H9 (cell line): ENCODE measurements at regions not wholly inside any gene's neighbourhood (a gene's known extent, or its start where the extent isn't known, plus 50 kb on each side); places are given as distances from the start of the nearest gene placed in this dataset.

Source experiments
- DNase-seq: peaks from one replicate; pipeline ENCODE4 v3.0.0-alpha.2; 2017
- H2AFZ ChIP-seq: one replicate; pipeline ENCODE4 v1.6.1; 2013; ENCODE audit warnings: mild to moderate bottlenecking, low read length, control low read depth, moderate library complexity
- H2AK5ac ChIP-seq: 2 replicates; pipeline ENCODE4 v1.6.1; 2013; ENCODE audit warnings: low read length, control low read depth, mixed read lengths; ENCODE audit not compliant: insufficient read length
- H2BK120ac ChIP-seq: one replicate; pipeline ENCODE4 v1.6.1; 2013; ENCODE audit warnings: low read depth, mild to moderate bottlenecking, low read length, control low read depth, inconsistent platforms; ENCODE audit not compliant: poor library complexity, severe bottlenecking
- H2BK12ac ChIP-seq: 2 replicates; pipeline ENCODE4 v1.6.1; 2013; ENCODE audit warnings: low read length, control low read depth, mixed read lengths, low read depth; ENCODE audit not compliant: insufficient read length
- H2BK15ac ChIP-seq: 2 replicates; pipeline ENCODE4 v1.6.1; 2013; ENCODE audit warnings: low read depth, low read length, control low read depth
- H2BK20ac ChIP-seq: one replicate; pipeline ENCODE4 v1.6.1; 2013; ENCODE audit warnings: low read depth, mild to moderate bottlenecking, low read length, control low read depth, inconsistent platforms; ENCODE audit not compliant: poor library complexity, severe bottlenecking
- H2BK5ac ChIP-seq: 2 replicates; pipeline ENCODE4 v1.6.1; 2013; ENCODE audit warnings: low read length, control low read depth, mixed read lengths; ENCODE audit not compliant: insufficient read length
- H3K14ac ChIP-seq: 2 replicates; pipeline ENCODE4 v1.6.1; 2013; ENCODE audit warnings: low read length, control low read depth; ENCODE audit not compliant: insufficient read depth
- H3K18ac ChIP-seq: 2 replicates; pipeline ENCODE4 v1.6.1; 2013; ENCODE audit warnings: low read depth, mild to moderate bottlenecking, mixed read lengths, low read length, control low read depth; ENCODE audit not compliant: insufficient read length
- H3K23ac ChIP-seq: 2 replicates; pipeline ENCODE4 v1.6.1; 2013; ENCODE audit warnings: low read length, control low read depth, mixed read lengths, low read depth; ENCODE audit not compliant: insufficient read length
- H3K23me2 ChIP-seq: 2 replicates; pipeline ENCODE4 v1.6.1; 2013; ENCODE audit warnings: low read depth, mild to moderate bottlenecking, mixed read lengths, low read length, control low read depth; ENCODE audit not compliant: insufficient read length, poor library complexity, severe bottlenecking
- H3K27ac ChIP-seq: 2 replicates; pipeline ENCODE4 v1.5.1; 2013; ENCODE audit warnings: low read length, control low read depth, mixed read lengths, low read depth; ENCODE audit not compliant: insufficient read length
- H3K27me3 ChIP-seq: 2 replicates; pipeline ENCODE4 v1.6.1; 2013; ENCODE audit warnings: low read length, control low read depth, inconsistent platforms; ENCODE audit not compliant: insufficient read depth
- H3K4ac ChIP-seq: 2 replicates; pipeline ENCODE4 v1.6.1; 2013; ENCODE audit warnings: low read depth, mild to moderate bottlenecking, control low read depth, inconsistent platforms, low read length, moderate library complexity
- H3K4me1 ChIP-seq: 2 replicates; pipeline ENCODE4 v1.6.1; 2013; ENCODE audit warnings: low read length, control low read depth, inconsistent platforms; ENCODE audit not compliant: insufficient read depth
- H3K4me2 ChIP-seq: 2 replicates; pipeline ENCODE4 v1.6.1; 2013; ENCODE audit warnings: low read length, control low read depth, mixed read lengths; ENCODE audit not compliant: insufficient read length, insufficient read depth
- H3K56ac ChIP-seq: 2 replicates; pipeline ENCODE4 v1.6.1; 2013; ENCODE audit warnings: low read depth, mild to moderate bottlenecking, mixed read lengths, low read length, control low read depth; ENCODE audit not compliant: insufficient read length
- H3K79me1 ChIP-seq: 2 replicates; pipeline ENCODE4 v1.6.1; 2013; ENCODE audit warnings: low read depth, mild to moderate bottlenecking, moderate library complexity, low read length, control low read depth, inconsistent platforms; ENCODE audit not compliant: insufficient read depth, poor library complexity, severe bottlenecking
- H3K79me2 ChIP-seq: 2 replicates; pipeline ENCODE4 v1.6.1; 2013; ENCODE audit warnings: low read length, control low read depth, inconsistent platforms; ENCODE audit not compliant: insufficient read depth
- H3K9ac ChIP-seq: 2 replicates; pipeline ENCODE4 v1.6.1; 2013; ENCODE audit warnings: low read length, control low read depth, mixed read lengths; ENCODE audit not compliant: insufficient read length; ENCODE audit errors: extremely low read depth
- H3K9me3 ChIP-seq: one replicate; pipeline ENCODE4 v1.6.1; 2013; ENCODE audit warnings: low read depth, low read length, inconsistent platforms; ENCODE audit not compliant: control insufficient read depth
- H3T11ph ChIP-seq: one replicate; pipeline ENCODE4 v1.6.1; 2013; ENCODE audit warnings: mild to moderate bottlenecking, low read length, control low read depth, inconsistent platforms
- H4K20me1 ChIP-seq: one replicate; pipeline ENCODE4 v1.6.1; 2013; ENCODE audit not compliant: control insufficient read depth, insufficient read length, insufficient read depth
- H4K5ac ChIP-seq: 2 replicates; pipeline ENCODE4 v1.6.1; 2013; ENCODE audit warnings: low read depth, mild to moderate bottlenecking, mixed read lengths, low read length, control low read depth; ENCODE audit not compliant: insufficient read length
- H4K8ac ChIP-seq: replicated peaks from 2 replicates; pipeline ENCODE4 v1.6.1; 2013; ENCODE audit warnings: low read length, control low read depth, mixed read lengths, low read depth; ENCODE audit not compliant: insufficient read length
- H4K91ac ChIP-seq: 2 replicates; pipeline ENCODE4 v1.6.1; 2013; ENCODE audit warnings: low read depth, mild to moderate bottlenecking, moderate library complexity, mixed read lengths, low read length, control low read depth; ENCODE audit not compliant: insufficient read length
- H3K27ac Mint-ChIP-seq, 3 experiments: 2 replicates in 2 of 3; 3 replicates in 1 of 3; pipeline ENCODE4 v1.8.0; 2020 to 2021; ENCODE audit warnings: mixed read lengths in 3 of 3, mild to moderate bottlenecking in 1 of 3, moderate library complexity in 1 of 3
- H3K27me3 Mint-ChIP-seq: 2 replicates; pipeline ENCODE4 v1.8.0; 2021; ENCODE audit warnings: low read depth, mild to moderate bottlenecking, moderate library complexity, mixed read lengths
- H3K36me3 Mint-ChIP-seq, 3 experiments: 2 replicates in 2 of 3; 3 replicates in 1 of 3; pipeline ENCODE4 v1.8.0; 2020 to 2021; ENCODE audit warnings: low read depth in 3 of 3, mixed read lengths in 3 of 3; ENCODE audit not compliant: insufficient read depth in 1 of 3
- H3K4me1 Mint-ChIP-seq, 2 experiments: 2 replicates each; pipeline ENCODE4 v1.8.0; 2020; ENCODE audit warnings: mixed read lengths in 2 of 2
- H3K4me3 Mint-ChIP-seq, 2 experiments: 2 replicates in 1 of 2; 3 replicates in 1 of 2; pipeline ENCODE4 v1.8.0; 2020 to 2021; ENCODE audit warnings: mild to moderate bottlenecking in 2 of 2, mixed read lengths in 2 of 2, moderate library complexity in 1 of 2
- H3K9me3 Mint-ChIP-seq, 2 experiments: 2 replicates in 1 of 2; 3 replicates in 1 of 2; pipeline ENCODE4 v1.8.0; 2020; ENCODE audit warnings: mild to moderate bottlenecking in 2 of 2, mixed read lengths in 2 of 2, moderate library complexity in 1 of 2
- WGBS: extraction: QIAGEN DNeasy Blood & Tissue Kit; methylation state at CpG from one replicate; pipeline ENCODE4 v1.1.7; 2013; ENCODE audit warnings: missing lambda C conversion rate, low lambda C conversion rate, mixed read lengths; ENCODE audit not compliant: insufficient read length; ENCODE audit errors: extremely low coverage; 5-methylcytosine and 5-hydroxymethylcytosine counted together
- TF ChIP-seq, protein P1 (sequence below): fragments of 200-600 bp; sonication (generic); conservative IDR thresholded peaks from 3 replicates; pipeline ENCODE4 v1.8.0; 2021; ENCODE audit warnings: antibody characterized with exemption, mild to moderate bottlenecking

DNA sequence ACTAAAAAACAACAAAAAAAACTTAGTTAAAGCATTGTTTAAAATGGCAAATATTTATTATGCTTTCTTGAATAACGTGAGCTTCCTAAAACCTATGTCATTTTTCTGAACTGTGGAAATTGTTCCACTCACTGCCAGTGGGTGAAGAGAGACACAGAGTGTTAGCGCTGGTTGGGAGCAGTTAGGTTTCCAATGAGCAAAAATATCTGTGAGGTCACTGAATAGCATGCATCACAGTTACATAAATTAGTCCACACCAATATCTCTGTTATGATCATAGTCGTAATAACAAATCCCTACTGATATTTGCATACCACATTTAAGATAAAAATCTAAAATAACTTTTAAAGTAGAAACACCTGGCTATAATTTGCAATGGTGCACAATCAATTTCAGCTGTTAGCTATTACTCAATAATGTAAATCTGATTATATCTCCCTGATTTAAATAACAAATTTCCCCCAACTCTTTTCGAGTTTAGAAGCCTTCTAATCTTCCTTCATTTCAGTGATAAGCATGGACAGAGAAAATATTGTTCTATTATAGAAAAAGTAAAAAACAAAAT, 1094.0 kb upstream of the KLHL29 start:
- Histone ChIP-seq H3K18ac (no peak overlapping the region), H3K79me2 (no peaks in the 10 kb centered on the region), H2BK12ac (no peak overlapping the region), H2BK15ac (no peak overlapping the region), H4K8ac (no peak overlapping the region), H3K9ac (no peak overlapping the region), H3T11ph (no peak overlapping the region), H2AK5ac (no peak overlapping the region), H3K27me3 (no peaks in the 10 kb centered on the region), H4K5ac (no peak overlapping the region), H3K23ac (no peak overlapping the region), H3K4ac (no peak overlapping the region), H3K4me1 (no peaks in the 10 kb centered on the region; the same call in 1 of the 2 replicates), H3K56ac (no peak overlapping the region), H2BK5ac (no peak overlapping the region), H4K20me1 (no peaks in the 10 kb centered on the region), H3K23me2 (no peaks in the 10 kb centered on the region), H3K9me3 (no peaks in the 10 kb centered on the region), H3K4me2 (no peak overlapping the region), H4K91ac (no peak overlapping the region), H2BK120ac (no peak overlapping the region), H3K14ac (no peak overlapping the region), H2AFZ (no peak overlapping the region), H3K79me1 (no peaks in the 10 kb centered on the region), H2BK20ac (no peak overlapping the region), H3K27ac (no peak overlapping the region)
- Mint-ChIP-seq H3K4me3 (no peak overlapping the region), H3K9me3 (no peaks in the 10 kb centered on the region), H3K4me1 (no peaks in the 10 kb centered on the region), H3K27me3 (no peaks in the 10 kb centered on the region), H3K36me3 (no peaks in the 10 kb centered on the region), H3K27ac (no peak overlapping the region)
- no CpG with 5 or more reads among the region's 4 CpGs for WGBS
- no peak for DNase-seq
- TF ChIP-seq, protein P1, sequence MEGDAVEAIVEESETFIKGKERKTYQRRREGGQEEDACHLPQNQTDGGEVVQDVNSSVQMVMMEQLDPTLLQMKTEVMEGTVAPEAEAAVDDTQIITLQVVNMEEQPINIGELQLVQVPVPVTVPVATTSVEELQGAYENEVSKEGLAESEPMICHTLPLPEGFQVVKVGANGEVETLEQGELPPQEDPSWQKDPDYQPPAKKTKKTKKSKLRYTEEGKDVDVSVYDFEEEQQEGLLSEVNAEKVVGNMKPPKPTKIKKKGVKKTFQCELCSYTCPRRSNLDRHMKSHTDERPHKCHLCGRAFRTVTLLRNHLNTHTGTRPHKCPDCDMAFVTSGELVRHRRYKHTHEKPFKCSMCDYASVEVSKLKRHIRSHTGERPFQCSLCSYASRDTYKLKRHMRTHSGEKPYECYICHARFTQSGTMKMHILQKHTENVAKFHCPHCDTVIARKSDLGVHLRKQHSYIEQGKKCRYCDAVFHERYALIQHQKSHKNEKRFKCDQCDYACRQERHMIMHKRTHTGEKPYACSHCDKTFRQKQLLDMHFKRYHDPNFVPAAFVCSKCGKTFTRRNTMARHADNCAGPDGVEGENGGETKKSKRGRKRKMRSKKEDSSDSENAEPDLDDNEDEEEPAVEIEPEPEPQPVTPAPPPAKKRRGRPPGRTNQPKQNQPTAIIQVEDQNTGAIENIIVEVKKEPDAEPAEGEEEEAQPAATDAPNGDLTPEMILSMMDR = no peak
